ENCODE measurements at regions not wholly inside any gene's neighbourhood (a gene's known extent, or its start where the extent isn't known, plus 50 kb on each side); places are given as distances from the start of the nearest gene placed in this dataset.

- TF ChIP-seq CTCF (IDR thresholded peaks at IDR 0.05; ENCODE audit: insufficient read depth, low read depth, low read length) (no peak), EZH2 (IDR thresholded peaks at IDR 0.05; ENCODE audit: insufficient read depth, low read length) (no peak)
These were observed 1006.2 kb upstream of the PRR20A start for GRCh38 chr13:56134524-56134923.

Data from astrocyte (in vitro differentiated cells and primary cell).